ENCODE measurements at regions not wholly inside any gene's neighbourhood (a gene's known extent, or its start where the extent isn't known, plus 50 kb on each side); places are given as distances from the start of the nearest gene placed in this dataset.
"Not testable (repeated sequence)": the region's sequence is repeated elsewhere in the genome, so short reads cannot be mapped to it uniquely, and the experiment has no call there.

DNA sequence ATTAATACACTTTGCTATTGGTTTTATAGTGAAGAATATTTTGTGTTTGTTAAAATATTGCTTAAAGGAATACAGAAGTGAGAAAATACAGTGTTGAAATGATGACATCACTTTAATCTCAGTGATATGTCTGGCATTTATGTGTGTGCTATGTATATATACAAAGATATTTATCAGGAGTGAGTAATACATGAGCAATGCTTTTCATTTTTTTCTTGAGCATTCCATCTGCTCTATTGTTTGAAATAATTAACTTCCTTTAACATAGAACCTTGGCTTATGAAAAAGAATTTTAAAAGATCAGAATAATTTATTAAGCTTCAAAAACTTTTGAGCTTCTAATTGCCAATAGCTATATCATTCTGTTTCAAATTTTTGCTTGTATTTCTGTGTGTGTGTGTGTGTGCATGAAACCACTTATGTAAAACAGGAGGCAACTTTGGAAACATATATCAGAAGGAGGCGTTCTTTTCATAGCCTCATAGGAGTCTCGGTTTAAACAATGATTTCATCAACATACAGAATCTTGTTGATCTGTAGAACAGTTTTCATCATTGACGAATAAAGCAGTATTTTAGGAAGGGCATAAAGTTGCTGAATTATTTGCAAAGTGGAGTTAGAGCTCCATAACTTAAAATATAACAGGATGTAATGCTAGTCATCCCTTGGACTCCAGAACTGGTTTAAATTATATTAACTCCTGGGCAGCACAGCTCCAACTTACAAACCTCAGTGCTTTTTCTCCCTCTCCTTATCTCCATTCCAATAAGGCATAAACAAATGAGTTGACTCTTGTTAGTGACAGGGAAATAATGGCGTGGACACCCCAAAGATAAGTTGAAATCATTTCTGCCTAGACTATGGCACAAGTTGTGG lies 228.4 kb upstream of the DGKB start:
- H2AFZ ChIP-seq (ENCODE audit: insufficient read depth, low read length, poor library complexity) = no peak overlapping the region
- H3K79me1 ChIP-seq (ENCODE audit: low read length) = no peaks in the 10 kb centered on the region
- no peak overlapping the region for H2BK120ac ChIP-seq (ENCODE audit: insufficient read depth, low read length, poor library complexity)
- no peaks in the 10 kb centered on the region for H3K9me3 ChIP-seq (ENCODE audit: insufficient read depth, low read depth, low read length)
- H3K4ac ChIP-seq (ENCODE audit: low read depth, low read length) = no peak overlapping the region
- no peaks in the 10 kb centered on the region for H3K4me1 ChIP-seq (ENCODE audit: control insufficient read depth in 1 of 2, insufficient read depth in 2 of 2, low read length in 2 of 2)
- no CpG with 5 or more reads among the region's 4 CpGs for WGBS (ENCODE audit: extremely low coverage, insufficient coverage, insufficient read length)
- no peak overlapping the region for H2BK5ac ChIP-seq (ENCODE audit: low read depth, low read length, poor library complexity)
- no peak overlapping the region for H3K4me2 ChIP-seq (ENCODE audit: low read length)
- no peak overlapping the region for H3K23ac ChIP-seq (ENCODE audit: low read length)
- no peaks in the 10 kb centered on the region for H3K79me2 ChIP-seq (ENCODE audit: control insufficient read depth, insufficient read depth, low read length, poor library complexity)
- no peak overlapping the region for H2AK5ac ChIP-seq (ENCODE audit: low read length)
- no peak overlapping the region for H3K18ac ChIP-seq (ENCODE audit: low read length)
- no peak overlapping the region for H3K9ac ChIP-seq (ENCODE audit: low read length)
- peak in 1 of 2 donors; percentile 56 for DNase-seq
- H4K12ac ChIP-seq (ENCODE audit: low read depth, low read length) = no peak overlapping the region
- no peaks in the 10 kb centered on the region for H3K27me3 ChIP-seq (ENCODE audit: insufficient read depth, low read length)
- no peaks in the 10 kb centered on the region for H3K36me3 ChIP-seq (ENCODE audit: control insufficient read depth in 1 of 2, insufficient read depth in 2 of 2, low read length in 2 of 2)
- H3K27ac ChIP-seq (ENCODE audit: low read depth, low read length) = no peak overlapping the region
- H2BK12ac ChIP-seq (ENCODE audit: low read length) = no peak overlapping the region
- H3K4me3 ChIP-seq (ENCODE audit: low read depth, low read length) = no peak overlapping the region
- H3K14ac ChIP-seq (ENCODE audit: low read length) = no peak overlapping the region
- H4K91ac ChIP-seq (ENCODE audit: low read depth, low read length) = no peak overlapping the region
- H4K8ac ChIP-seq (ENCODE audit: low read depth, low read length) = no peak overlapping the region

DNA sequence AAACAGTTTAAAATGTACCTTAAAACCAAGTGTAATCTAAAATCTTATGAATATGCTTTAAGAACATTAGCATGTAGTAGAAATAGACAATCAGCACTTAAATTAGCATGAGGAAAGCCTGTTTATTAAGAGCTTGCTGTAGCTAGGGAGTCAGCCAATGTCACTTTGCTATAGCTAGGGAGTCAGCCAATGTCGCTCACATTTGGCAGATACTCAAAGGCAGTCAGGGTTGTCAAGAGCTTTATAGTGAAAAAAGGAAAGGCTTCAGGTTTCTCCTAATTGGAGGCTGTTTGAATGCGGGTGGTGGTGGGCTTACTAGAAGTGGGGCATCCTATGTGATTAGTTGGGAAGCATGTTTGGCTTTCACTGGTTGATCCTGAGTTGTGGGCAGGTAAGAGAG lies 226.2 kb upstream of the DGKB start:
- H3K27me3 ChIP-seq (ENCODE audit: insufficient read depth, low read length) = no peaks in the 10 kb centered on the region
- peak overlapping the region; percentile 40 for H3K23ac ChIP-seq (ENCODE audit: low read length)
- H3K4me3 ChIP-seq (ENCODE audit: low read depth, low read length) = no peak overlapping the region
- no peak overlapping the region for H2BK120ac ChIP-seq (ENCODE audit: insufficient read depth, low read length, poor library complexity)
- H3K79me1 ChIP-seq (ENCODE audit: low read length) = no peaks in the 10 kb centered on the region
- no CpG with 5 or more reads among the region's 2 CpGs for WGBS (ENCODE audit: extremely low coverage, insufficient coverage, insufficient read length)
- no peak overlapping the region for H3K4me2 ChIP-seq (ENCODE audit: low read length)
- H3K4ac ChIP-seq (ENCODE audit: low read depth, low read length) = no peak overlapping the region
- no peak overlapping the region for H4K8ac ChIP-seq (ENCODE audit: low read depth, low read length)
- no peak overlapping the region for H3K9ac ChIP-seq (ENCODE audit: low read length)
- DNase-seq = no peak
- no peaks in the 10 kb centered on the region for H3K9me3 ChIP-seq (ENCODE audit: insufficient read depth, low read depth, low read length)
- H2AFZ ChIP-seq (ENCODE audit: insufficient read depth, low read length, poor library complexity) = no peak overlapping the region
- no peaks in the 10 kb centered on the region for H3K79me2 ChIP-seq (ENCODE audit: control insufficient read depth, insufficient read depth, low read length, poor library complexity)
- no peak overlapping the region for H4K91ac ChIP-seq (ENCODE audit: low read depth, low read length)
- no peak overlapping the region for H3K18ac ChIP-seq (ENCODE audit: low read length)
- H3K14ac ChIP-seq (ENCODE audit: low read length) = no peak overlapping the region
- H2AK5ac ChIP-seq (ENCODE audit: low read length) = no peak overlapping the region
- no peak overlapping the region for H4K12ac ChIP-seq (ENCODE audit: low read depth, low read length)
- H2BK12ac ChIP-seq (ENCODE audit: low read length) = no peak overlapping the region
- no peak overlapping the region for H3K27ac ChIP-seq (ENCODE audit: low read depth, low read length)
- H3K36me3 ChIP-seq (ENCODE audit: control insufficient read depth in 1 of 2, insufficient read depth in 2 of 2, low read length in 2 of 2) = no peaks in the 10 kb centered on the region
- H2BK5ac ChIP-seq (ENCODE audit: low read depth, low read length, poor library complexity) = no peak overlapping the region
- no peaks in the 10 kb centered on the region for H3K4me1 ChIP-seq (ENCODE audit: control insufficient read depth in 1 of 2, insufficient read depth in 2 of 2, low read length in 2 of 2)

DNA sequence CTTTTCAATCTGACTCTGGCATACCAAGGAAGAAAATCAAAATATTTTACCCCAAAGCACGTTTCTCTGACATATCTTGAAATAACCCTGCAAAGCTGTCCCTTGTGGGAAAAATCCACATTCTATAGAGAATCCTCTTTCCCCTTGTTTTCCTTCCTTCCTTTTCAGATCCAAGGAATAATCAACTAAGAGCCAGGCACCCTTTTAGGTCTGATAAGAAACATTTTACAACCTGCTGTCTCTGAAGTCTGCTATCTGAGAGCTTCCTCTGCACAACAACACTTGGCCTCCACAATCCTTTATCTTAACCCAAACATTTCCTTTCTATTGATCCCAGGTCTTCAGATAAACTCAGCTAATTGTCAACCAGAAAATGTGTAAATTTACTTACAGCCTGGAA lies 224.1 kb upstream of the DGKB start:
- not testable (repeated sequence) for H3K79me2 ChIP-seq (ENCODE audit: control insufficient read depth, insufficient read depth, low read length, poor library complexity); H2AK5ac ChIP-seq (ENCODE audit: low read length); H4K91ac ChIP-seq (ENCODE audit: low read depth, low read length); H2BK120ac ChIP-seq (ENCODE audit: insufficient read depth, low read length, poor library complexity); H3K4me3 ChIP-seq (ENCODE audit: low read depth, low read length); DNase-seq; H3K23ac ChIP-seq (ENCODE audit: low read length); H3K27me3 ChIP-seq (ENCODE audit: insufficient read depth, low read length); H3K36me3 ChIP-seq (ENCODE audit: control insufficient read depth in 1 of 2, insufficient read depth in 2 of 2, low read length in 2 of 2); H4K12ac ChIP-seq (ENCODE audit: low read depth, low read length); H2BK12ac ChIP-seq (ENCODE audit: low read length); H2AFZ ChIP-seq (ENCODE audit: insufficient read depth, low read length, poor library complexity); H2BK5ac ChIP-seq (ENCODE audit: low read depth, low read length, poor library complexity); H3K79me1 ChIP-seq (ENCODE audit: low read length); H3K18ac ChIP-seq (ENCODE audit: low read length); H3K4me1 ChIP-seq (ENCODE audit: control insufficient read depth in 1 of 2, insufficient read depth in 2 of 2, low read length in 2 of 2); H3K27ac ChIP-seq (ENCODE audit: low read depth, low read length); H4K8ac ChIP-seq (ENCODE audit: low read depth, low read length); H3K14ac ChIP-seq (ENCODE audit: low read length); H3K9me3 ChIP-seq (ENCODE audit: insufficient read depth, low read depth, low read length); H3K9ac ChIP-seq (ENCODE audit: low read length); H3K4ac ChIP-seq (ENCODE audit: low read depth, low read length); H3K4me2 ChIP-seq (ENCODE audit: low read length)
- WGBS (ENCODE audit: extremely low coverage, insufficient coverage, insufficient read length) = no CpG with 5 or more reads among the region's 1 CpG

DNA sequence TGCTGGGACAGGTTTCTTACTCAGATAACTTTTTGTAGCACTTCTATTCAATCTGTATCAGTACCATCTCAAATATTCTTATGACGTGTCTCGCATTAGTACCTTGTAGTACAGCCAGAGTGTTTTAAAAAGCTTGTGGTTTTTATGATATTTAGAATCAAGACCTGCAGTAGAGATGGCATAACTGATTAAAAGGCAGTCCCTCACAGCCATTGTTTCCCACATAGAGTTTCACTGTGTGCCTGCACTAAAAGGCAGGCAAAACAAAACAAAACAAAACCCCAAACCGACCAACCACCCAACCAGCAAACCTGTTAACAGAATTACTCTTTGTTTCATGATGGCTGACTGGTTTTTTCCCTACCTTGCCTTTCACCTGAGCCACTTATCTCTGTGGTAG lies 221.3 kb upstream of the DGKB start:
- Histone ChIP-seq H4K8ac (ENCODE audit: low read depth, low read length) (no peak overlapping the region), H3K23ac (ENCODE audit: low read length) (no peak overlapping the region), H2AK5ac (ENCODE audit: low read length) (no peak overlapping the region), H3K27ac (ENCODE audit: low read depth, low read length) (no peak overlapping the region), H4K91ac (ENCODE audit: low read depth, low read length) (no peak overlapping the region), H2BK5ac (ENCODE audit: low read depth, low read length, poor library complexity) (no peak overlapping the region), H3K9ac (ENCODE audit: low read length) (no peak overlapping the region), H2AFZ (ENCODE audit: insufficient read depth, low read length, poor library complexity) (no peak overlapping the region), H3K4me3 (ENCODE audit: low read depth, low read length) (no peak overlapping the region), H3K4me1 (ENCODE audit: control insufficient read depth in 1 of 2, insufficient read depth in 2 of 2, low read length in 2 of 2) (no peaks in the 10 kb centered on the region), H2BK12ac (ENCODE audit: low read length) (no peak overlapping the region), H3K4me2 (ENCODE audit: low read length) (no peak overlapping the region), H3K36me3 (ENCODE audit: control insufficient read depth in 1 of 2, insufficient read depth in 2 of 2, low read length in 2 of 2) (no peaks in the 10 kb centered on the region), H3K27me3 (ENCODE audit: insufficient read depth, low read length) (no peaks in the 10 kb centered on the region), H4K12ac (ENCODE audit: low read depth, low read length) (no peak overlapping the region), H3K79me1 (ENCODE audit: low read length) (no peaks in the 10 kb centered on the region), H3K18ac (ENCODE audit: low read length) (no peak overlapping the region), H3K9me3 (ENCODE audit: insufficient read depth, low read depth, low read length) (no peaks in the 10 kb centered on the region), H3K79me2 (ENCODE audit: control insufficient read depth, insufficient read depth, low read length, poor library complexity) (no peaks in the 10 kb centered on the region), H2BK120ac (ENCODE audit: insufficient read depth, low read length, poor library complexity) (no peak overlapping the region), H3K4ac (ENCODE audit: low read depth, low read length) (no peak overlapping the region), H3K14ac (ENCODE audit: low read length) (no peak overlapping the region)
- no peak for DNase-seq
- no CpG with 5 or more reads among the region's 3 CpGs for WGBS (ENCODE audit: extremely low coverage, insufficient coverage, insufficient read length)
